SK-N-MC (cell line): ENCODE measurements at regions not wholly inside any gene's neighbourhood (a gene's known extent, or its start where the extent isn't known, plus 50 kb on each side); places are given as distances from the start of the nearest gene placed in this dataset.
A peak's percentile ranks its signal among the peaks of the same experiment; 100 is the strongest.

Experiments
- DNase-seq: peaks from one replicate; pipeline ENCODE4 v3.0.0-alpha.2; 2011; ENCODE audit warnings: low read depth, low spot score
- H3K27ac ChIP-seq: fragments of 200-600 bp; sonication (generic); 2 replicates; pipeline ENCODE4 v1.5.1; 2016; ENCODE audit warnings: mixed run types
- H3K36me3 ChIP-seq: fragments of 200-600 bp; sonication (generic); 2 replicates; pipeline ENCODE4 v1.6.1; 2017; ENCODE audit warnings: antibody characterized with exemption, low read length, mixed read lengths; ENCODE audit not compliant: insufficient read depth
- H3K4me3 ChIP-seq: fragments of 200-600 bp; sonication (generic); 2 replicates; pipeline ENCODE4 v1.5.1; 2016
- H3K9ac ChIP-seq: fragments of 200-600 bp; sonication (generic); 2 replicates; pipeline ENCODE4 v1.8.0; 2017; ENCODE audit warnings: mixed run types, mixed read lengths; ENCODE audit not compliant: insufficient read length
- H3K9me3 ChIP-seq: fragments of 200-600 bp; sonication (generic); 2 replicates; pipeline ENCODE4 v1.6.1; 2017; ENCODE audit warnings: low read depth, mild to moderate bottlenecking, antibody characterized with exemption, low read length, moderate library complexity, mixed read lengths
- EZH2 ChIP-seq: fragments of 200-600 bp; sonication (generic); IDR thresholded peaks from one replicate; pipeline ENCODE4 v1.6.1; 2017; ENCODE audit warnings: antibody characterized with exemption
- FOXP2 ChIP-seq: optimal IDR thresholded peaks from 2 replicates; pipeline ENCODE3; 2011; ENCODE audit warnings: mild to moderate bottlenecking, moderate library complexity; ENCODE audit not compliant: insufficient read depth; ENCODE audit errors: extremely low read length, control extremely low read depth
- POLR2AphosphoS5 ChIP-seq: IDR thresholded peaks from 2 replicates; pipeline ENCODE4 v1.6.1; 2012; ENCODE audit warnings: mild to moderate bottlenecking, low read depth, low read length, borderline replicate concordance

GRCh38 chr2:182509216-182509615 lies 82.4 kb upstream of the PDE1A start:
- H3K36me3 ChIP-seq = no peaks in the 10 kb centered on the region
- no peak for DNase-seq
- no peak for TF ChIP-seq POLR2AphosphoS5
- TF ChIP-seq FOXP2 = no peak
- TF ChIP-seq EZH2 = no peak
- H3K27ac ChIP-seq = no peak overlapping the region
- H3K9me3 ChIP-seq = no peaks in the 10 kb centered on the region
- H3K4me3 ChIP-seq = no peak overlapping the region
- H3K9ac ChIP-seq = no peak overlapping the region

DNA sequence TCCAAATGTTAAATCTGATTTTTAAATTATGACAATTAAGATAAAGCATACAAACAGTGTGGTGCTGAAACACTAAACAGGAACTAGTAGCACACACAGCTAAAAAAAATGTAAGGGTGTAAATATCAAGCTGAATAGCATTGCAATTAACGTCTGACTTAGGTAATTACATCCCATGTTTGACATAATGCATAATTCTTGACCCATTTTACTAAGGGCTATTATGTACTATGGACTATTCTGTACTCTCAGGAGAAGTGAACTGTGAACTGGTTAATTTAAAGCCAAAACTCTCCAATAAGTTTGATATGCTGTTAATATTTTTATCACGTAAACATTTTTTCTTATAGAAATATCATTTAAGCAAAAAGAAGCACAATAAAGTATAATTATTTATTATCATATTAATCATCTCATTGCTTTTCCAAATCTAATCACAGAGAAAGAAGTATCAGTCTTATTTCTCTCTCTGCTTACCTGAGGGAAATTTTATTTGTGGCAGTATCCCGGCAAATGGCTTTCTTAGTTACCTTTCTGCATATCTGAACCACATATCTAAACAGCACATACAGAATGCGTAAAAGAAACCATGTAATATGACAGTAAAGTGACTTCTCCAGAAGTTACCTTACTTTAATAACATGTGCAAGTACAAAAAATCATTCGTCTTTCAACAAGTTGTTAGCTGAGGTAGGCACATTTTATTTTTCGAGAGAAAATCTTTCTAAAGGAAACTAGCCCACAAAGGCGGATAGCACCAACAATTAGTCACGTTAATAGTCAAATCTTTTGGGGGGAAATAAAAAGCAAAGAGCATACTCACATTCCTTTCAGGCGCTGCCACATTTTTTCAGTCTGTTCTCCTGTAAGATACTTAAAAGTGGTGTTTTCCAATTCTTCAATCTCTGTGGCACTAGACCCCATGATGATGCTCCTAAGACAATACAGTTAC lies 94.9 kb upstream of the PDE1A start:
- peak overlapping the region; percentile 69 for H3K4me3 ChIP-seq
- no peak for TF ChIP-seq POLR2AphosphoS5
- no peak for TF ChIP-seq FOXP2
- no peak for TF ChIP-seq EZH2
- no peaks in the 10 kb centered on the region for H3K9me3 ChIP-seq
- DNase-seq = peak; percentile 3
- no peak overlapping the region for H3K9ac ChIP-seq
- no peaks in the 10 kb centered on the region for H3K36me3 ChIP-seq
- H3K27ac ChIP-seq = no peak overlapping the region

GRCh38 chr2:182522405-182522896 lies 95.6 kb upstream of the PDE1A start:
- peak overlapping the region; percentile 25 for H3K9ac ChIP-seq
- H3K9me3 ChIP-seq = no peaks in the 10 kb centered on the region
- TF ChIP-seq FOXP2 (no peak), EZH2 (no peak), POLR2AphosphoS5 (no peak)
- DNase-seq = peak; percentile 35
- peak overlapping the region; percentile 69 for H3K4me3 ChIP-seq
- no peak overlapping the region; the same call in 1 of the 2 replicates for H3K27ac ChIP-seq
- no peaks in the 10 kb centered on the region for H3K36me3 ChIP-seq

- Histone ChIP-seq H3K27ac (no peak overlapping the region; the same call in 1 of the 2 replicates), H3K36me3 (no peaks in the 10 kb centered on the region), H3K4me3 (peak overlapping the region; percentile 69), H3K9ac (peak overlapping the region; percentile 25), H3K9me3 (no peaks in the 10 kb centered on the region)
- TF ChIP-seq FOXP2 (no peak), POLR2AphosphoS5 (no peak)
- DNase-seq = no peak
These were observed 96.2 kb upstream of the PDE1A start for GRCh38 chr2:182522972-182523473.

DNA sequence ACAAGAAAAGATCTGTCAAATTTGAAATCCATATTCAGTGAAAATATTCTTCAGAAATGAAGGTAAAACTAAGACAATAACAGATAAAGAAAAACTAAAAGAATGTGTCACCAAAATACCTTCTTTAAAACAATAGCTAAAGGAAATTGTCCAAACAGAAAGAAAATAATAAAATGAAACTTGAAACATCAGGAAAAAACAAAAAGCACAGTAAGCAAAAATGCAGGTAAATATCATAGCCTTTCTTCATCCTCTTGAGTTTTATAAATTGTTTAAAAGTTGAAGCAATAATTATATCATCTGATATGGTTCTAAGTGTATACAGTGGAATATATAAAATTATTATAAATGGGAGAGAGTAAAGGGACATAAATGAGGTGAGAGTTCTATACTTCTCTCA lies 103.8 kb upstream of the PDE1A start:
- Histone ChIP-seq H3K9me3 (no peaks in the 10 kb centered on the region), H3K27ac (no peak overlapping the region)
- TF ChIP-seq POLR2AphosphoS5 (no peak), FOXP2 (no peak), EZH2 (no peak)

DNA sequence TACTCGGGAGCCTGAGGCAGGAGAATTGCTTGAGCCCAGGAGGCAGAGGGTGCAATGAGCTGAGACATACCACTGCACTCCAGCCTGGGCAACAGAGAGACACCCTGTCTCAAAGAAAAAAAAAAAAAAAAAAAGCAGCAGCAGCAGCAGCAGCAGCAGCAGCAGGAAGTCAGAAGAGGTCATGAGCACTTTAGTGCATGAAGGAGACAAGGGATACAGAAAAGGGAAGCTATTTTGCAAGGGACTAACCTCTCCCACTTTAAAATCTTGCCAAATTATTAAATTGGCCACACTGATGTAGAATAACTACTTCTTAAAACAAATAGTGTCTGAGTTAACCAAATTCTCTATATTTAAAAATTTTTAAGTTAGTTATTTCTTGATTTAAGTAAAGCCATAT lies 113.4 kb upstream of the PDE1A start:
- H3K4me3 ChIP-seq = no peak overlapping the region
- H3K27ac ChIP-seq = no peak overlapping the region
- TF ChIP-seq EZH2 (no peak), POLR2AphosphoS5 (no peak), FOXP2 (no peak)
- no peaks in the 10 kb centered on the region for H3K36me3 ChIP-seq
- DNase-seq = no peak
- H3K9me3 ChIP-seq = no peaks in the 10 kb centered on the region
- no peak overlapping the region for H3K9ac ChIP-seq

More for the DNA sequence above, 103.8 kb upstream of the PDE1A start:
- Histone ChIP-seq H3K9ac (no peak overlapping the region), H3K36me3 (no peaks in the 10 kb centered on the region), H3K4me3 (no peak overlapping the region)
- DNase-seq = no peak

- TF ChIP-seq EZH2 (no peak), POLR2AphosphoS5 (no peak), FOXP2 (no peak)
- H3K4me3 ChIP-seq = no peak overlapping the region
- H3K27ac ChIP-seq = no peak overlapping the region
- DNase-seq = no peak
- no peaks in the 10 kb centered on the region for H3K9me3 ChIP-seq
- no peaks in the 10 kb centered on the region for H3K36me3 ChIP-seq
- H3K9ac ChIP-seq = no peak overlapping the region
These were observed 114.4 kb upstream of the PDE1A start for GRCh38 chr2:182541268-182541667.

DNA sequence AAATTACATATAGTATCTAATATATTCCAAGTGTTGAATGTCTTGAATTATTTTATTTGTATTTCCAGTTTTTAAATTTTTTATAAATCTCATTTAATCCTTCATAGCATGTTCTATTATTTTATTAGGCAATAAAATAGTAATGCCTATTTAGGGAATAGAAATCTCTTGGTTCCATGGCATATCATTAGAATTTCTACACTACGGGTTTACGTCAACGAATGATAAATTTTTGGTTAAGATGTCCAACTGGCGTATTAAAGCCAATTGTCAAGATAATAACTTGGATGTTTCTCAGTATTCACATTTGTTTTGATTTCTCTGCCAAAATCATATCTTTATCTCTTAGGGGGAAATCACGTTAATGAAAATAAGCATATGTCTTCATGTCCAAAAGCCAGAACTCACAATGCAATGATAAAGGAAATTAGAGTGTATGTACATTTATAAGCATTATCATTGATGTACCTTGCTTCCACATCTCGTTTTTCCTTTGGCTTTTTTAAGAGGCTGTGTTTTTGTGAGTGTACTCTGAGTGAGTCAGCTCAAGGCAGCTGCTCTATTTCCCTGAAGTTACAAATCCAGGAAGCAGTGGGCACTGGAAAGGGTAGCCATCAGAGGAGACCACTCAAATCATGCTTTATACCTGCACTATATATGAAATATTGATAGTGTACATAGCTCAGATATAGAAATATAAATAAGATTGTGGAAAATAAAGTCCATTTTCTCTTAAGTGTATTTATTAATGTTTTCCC lies 115.8 kb upstream of the PDE1A start:
- no peak overlapping the region for H3K27ac ChIP-seq
- no peak overlapping the region for H3K9ac ChIP-seq
- no peak for DNase-seq
- H3K4me3 ChIP-seq = no peak overlapping the region
- H3K36me3 ChIP-seq = no peaks in the 10 kb centered on the region
- H3K9me3 ChIP-seq = no peaks in the 10 kb centered on the region
- TF ChIP-seq EZH2 (no peak), FOXP2 (no peak), POLR2AphosphoS5 (no peak)
